ENCODE measurements at regions not wholly inside any gene's neighbourhood (a gene's known extent, or its start where the extent isn't known, plus 50 kb on each side); places are given as distances from the start of the nearest gene placed in this dataset.
"Not testable (repeated sequence)": the region's sequence is repeated elsewhere in the genome, so short reads cannot be mapped to it uniquely, and the experiment has no call there.

DNA sequence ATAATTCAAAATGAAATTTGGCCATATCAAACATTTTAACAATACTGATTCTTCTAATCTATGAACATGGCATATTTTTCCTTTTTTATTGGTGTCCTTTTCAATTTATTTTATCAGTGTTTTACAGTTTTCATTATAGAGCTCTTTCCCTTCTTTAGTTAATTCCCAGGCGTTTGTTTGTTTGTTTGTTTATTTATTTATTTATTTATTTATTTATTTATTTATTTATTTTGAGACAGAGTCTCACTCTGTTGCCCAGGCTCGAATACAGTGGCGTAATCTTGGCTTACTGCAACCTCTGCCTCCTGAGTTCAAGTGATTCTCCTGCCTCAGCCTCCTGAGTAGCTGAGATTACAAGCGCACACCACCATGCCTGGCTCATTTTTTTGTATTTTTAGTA is 1049.4 kb upstream of the CDH6 start:
- not testable (repeated sequence) for H3K4me3 Mint-ChIP-seq; H3K27ac Mint-ChIP-seq; H3K27me3 Mint-ChIP-seq; H3K36me3 Mint-ChIP-seq; H3K4me1 Mint-ChIP-seq; DNase-seq; ATAC-seq (replicated peaks)
- H3K9me3 Mint-ChIP-seq: peaks cover 4 to 14% of the 10 kb centered on the region in 2 donors

DNA sequence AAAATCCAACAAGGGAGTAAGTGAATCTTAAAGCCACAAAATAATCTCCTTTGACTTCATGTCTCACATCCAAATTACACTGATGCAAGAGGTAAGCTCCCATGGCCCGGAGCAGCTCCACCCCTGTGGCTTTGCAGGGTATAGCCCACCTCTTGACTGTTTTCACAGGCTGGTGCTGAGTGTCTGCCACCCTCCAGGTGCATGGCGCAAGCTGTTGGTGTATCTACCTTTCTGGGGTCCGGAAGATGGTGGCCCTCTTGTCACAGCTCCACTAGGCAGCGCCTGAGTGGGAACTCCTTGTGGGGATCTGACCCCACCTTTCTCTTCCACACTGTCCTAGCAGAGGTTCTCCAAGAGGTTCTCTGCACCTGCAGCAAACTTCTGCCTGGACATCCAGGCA is 1051.1 kb upstream of the CDH6 start:
- no peak overlapping the region for H3K4me3 Mint-ChIP-seq
- H3K27me3 Mint-ChIP-seq: no peaks in the 10 kb centered on the region
- no peaks in the 10 kb centered on the region for H3K4me1 Mint-ChIP-seq
- no peaks in the 10 kb centered on the region for H3K36me3 Mint-ChIP-seq
- peaks cover 4 to 14% of the 10 kb centered on the region in 2 donors for H3K9me3 Mint-ChIP-seq
- no peak for DNase-seq
- H3K27ac Mint-ChIP-seq: no peak overlapping the region
- no peak for ATAC-seq (replicated peaks)

DNA sequence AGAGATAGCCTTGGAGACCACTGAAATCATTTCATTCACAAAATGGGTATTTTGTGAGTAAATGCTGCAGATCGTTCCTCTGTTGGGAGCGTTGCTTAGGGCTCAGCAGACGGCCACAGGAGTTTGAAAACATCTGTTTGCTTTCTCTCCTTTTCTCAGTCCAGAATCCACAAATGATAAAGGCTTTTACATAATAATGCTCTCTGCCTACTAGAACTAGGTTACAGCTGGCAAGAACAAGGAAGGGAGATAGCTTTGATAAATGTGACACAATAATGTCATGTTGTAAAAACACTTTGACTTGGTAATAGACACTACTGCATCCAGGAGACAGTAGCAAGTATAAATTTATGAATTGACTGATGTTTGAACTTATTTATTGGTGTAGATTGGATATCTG is 1072.4 kb upstream of the CDH6 start:
- H3K4me1 Mint-ChIP-seq: no peaks in the 10 kb centered on the region
- no peak overlapping the region for H3K4me3 Mint-ChIP-seq
- H3K9me3 Mint-ChIP-seq: peaks cover 10 to 11% of the 10 kb centered on the region in 2 donors
- no peak overlapping the region for H3K27ac Mint-ChIP-seq
- ATAC-seq (replicated peaks) (no peak), DNase-seq (no peak)
- no peaks in the 10 kb centered on the region for H3K27me3 Mint-ChIP-seq
- H3K36me3 Mint-ChIP-seq: no peaks in the 10 kb centered on the region

DNA sequence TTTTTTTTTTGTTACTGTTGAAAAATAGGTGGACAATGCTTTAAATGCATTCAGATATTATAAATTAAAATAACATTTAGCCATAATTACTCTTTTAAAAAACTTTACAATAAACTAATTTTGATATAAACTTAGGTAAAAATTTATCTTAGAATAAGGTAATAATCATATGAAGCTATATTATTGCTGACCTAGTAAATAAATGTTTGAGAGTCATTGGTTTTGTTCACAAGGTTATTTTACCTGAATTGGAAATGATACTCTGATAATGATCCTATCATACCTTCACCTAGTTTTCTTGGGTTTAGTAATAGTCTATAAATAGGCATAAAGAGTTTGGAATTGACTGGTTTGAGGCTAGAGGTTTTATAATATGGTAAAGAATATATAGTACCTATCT is 1076.4 kb upstream of the CDH6 start:
- no peaks in the 10 kb centered on the region for H3K36me3 Mint-ChIP-seq
- H3K27me3 Mint-ChIP-seq: no peaks in the 10 kb centered on the region
- ATAC-seq (replicated peaks) (no peak), DNase-seq (no peak)
- H3K4me3 Mint-ChIP-seq: no peak overlapping the region
- H3K4me1 Mint-ChIP-seq: no peaks in the 10 kb centered on the region
- peaks cover 4 to 8% of the 10 kb centered on the region in 2 donors for H3K9me3 Mint-ChIP-seq
- no peak overlapping the region for H3K27ac Mint-ChIP-seq

DNA sequence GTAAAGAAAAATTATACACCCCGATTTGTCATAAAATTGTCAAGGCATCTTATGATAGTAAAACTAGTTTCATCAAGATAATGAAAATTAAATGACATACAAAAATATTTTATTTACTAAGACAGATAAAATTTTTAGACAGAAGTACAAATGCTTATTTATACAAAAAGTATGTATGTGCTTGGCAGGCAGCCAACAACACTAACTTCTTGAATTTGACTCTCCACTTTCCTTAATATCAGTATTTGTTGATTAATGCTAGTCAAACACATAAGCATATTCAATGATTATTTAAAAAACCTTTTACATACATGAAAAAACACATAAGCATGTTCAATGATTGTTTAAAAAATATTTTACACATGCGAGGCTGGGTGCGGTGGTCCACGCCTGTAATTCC is 1079.9 kb upstream of the CDH6 start:
- Mint-ChIP-seq H3K9me3 (peaks cover 0 to 7% of the 10 kb centered on the region in 2 donors), H3K27me3 (no peaks in the 10 kb centered on the region), H3K27ac (no peak overlapping the region), H3K4me1 (no peaks in the 10 kb centered on the region), H3K36me3 (no peaks in the 10 kb centered on the region), H3K4me3 (no peak overlapping the region)
- ATAC-seq (replicated peaks) (no peak), DNase-seq (no peak)

DNA sequence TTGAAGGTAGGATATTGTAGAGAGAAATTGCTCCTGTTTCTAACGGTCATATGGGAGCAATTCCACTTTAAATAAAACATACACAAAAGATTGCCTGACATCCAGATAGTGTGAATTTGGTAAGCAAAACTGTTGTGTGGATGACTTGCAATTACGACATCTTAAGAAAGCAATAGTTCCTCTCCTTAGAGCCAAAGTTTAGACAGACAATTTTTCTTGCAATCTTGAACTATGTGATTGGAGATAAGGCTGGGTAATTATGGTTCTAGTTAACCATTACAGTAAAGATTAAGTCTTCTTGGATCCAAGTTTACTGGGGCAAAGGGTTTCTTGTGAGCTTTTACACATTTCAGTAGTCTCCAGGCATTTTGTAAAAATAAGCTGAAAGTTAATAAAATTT is 1080.6 kb upstream of the CDH6 start:
- Mint-ChIP-seq H3K27ac (no peak overlapping the region), H3K4me3 (no peak overlapping the region), H3K4me1 (no peaks in the 10 kb centered on the region), H3K36me3 (no peaks in the 10 kb centered on the region), H3K27me3 (no peaks in the 10 kb centered on the region), H3K9me3 (peaks cover 0 to 7% of the 10 kb centered on the region in 2 donors)
- ATAC-seq (replicated peaks) (no peak), DNase-seq (no peak)

DNA sequence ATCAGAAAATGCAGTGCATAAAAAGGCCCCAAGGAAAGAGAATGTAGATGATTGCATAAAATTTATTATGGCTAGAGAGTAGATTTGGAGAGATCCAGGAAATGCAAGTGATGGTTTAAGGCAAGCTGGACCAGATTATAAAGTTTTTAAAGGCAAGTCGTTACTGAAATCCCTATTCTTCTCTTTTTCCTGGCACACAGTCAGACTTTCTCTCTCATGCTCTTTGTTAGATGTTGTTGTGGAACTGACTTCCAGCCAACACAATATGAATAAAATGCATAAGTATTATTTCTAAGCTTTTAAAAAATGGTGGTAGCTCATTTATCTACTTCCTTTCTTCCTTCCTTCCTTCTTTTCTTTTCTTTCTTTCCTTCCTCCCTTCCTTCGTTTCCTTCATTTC is 1085.4 kb upstream of the CDH6 start:
- ATAC-seq (replicated peaks) (no peak), DNase-seq (no peak)
- Mint-ChIP-seq H3K9me3 (peaks cover 0 to 8% of the 10 kb centered on the region in 2 donors), H3K4me1 (no peaks in the 10 kb centered on the region), H3K4me3 (no peak overlapping the region), H3K27me3 (no peaks in the 10 kb centered on the region), H3K36me3 (no peaks in the 10 kb centered on the region), H3K27ac (no peak overlapping the region)

DNA sequence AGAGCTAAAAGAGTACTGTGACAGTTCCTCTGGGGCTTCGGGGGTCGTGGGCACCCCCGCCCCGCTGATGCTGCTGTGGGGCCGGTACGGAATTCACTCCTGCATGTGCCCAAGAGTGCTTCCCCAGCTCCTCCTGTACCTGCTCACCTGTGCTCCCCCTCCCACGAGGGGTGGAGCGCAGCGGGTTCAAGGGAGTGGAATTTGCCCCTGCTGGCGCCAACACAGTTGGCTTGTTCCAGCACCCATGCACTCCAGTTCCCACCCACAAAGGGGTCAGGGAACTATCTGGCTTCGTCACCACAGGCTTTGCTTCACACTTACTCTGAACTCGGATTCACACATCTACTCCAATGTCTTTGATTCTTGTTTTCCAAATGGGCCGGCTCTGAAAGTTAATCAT is 1086.9 kb upstream of the CDH6 start:
- H3K9me3 Mint-ChIP-seq: peaks cover 0 to 3% of the 10 kb centered on the region in 2 donors
- DNase-seq: no peak
- H3K36me3 Mint-ChIP-seq: no peaks in the 10 kb centered on the region
- H3K4me1 Mint-ChIP-seq: no peaks in the 10 kb centered on the region
- no peak for ATAC-seq (replicated peaks)
- no peaks in the 10 kb centered on the region for H3K27me3 Mint-ChIP-seq
- no peak overlapping the region for H3K4me3 Mint-ChIP-seq
- no peak overlapping the region for H3K27ac Mint-ChIP-seq

DNA sequence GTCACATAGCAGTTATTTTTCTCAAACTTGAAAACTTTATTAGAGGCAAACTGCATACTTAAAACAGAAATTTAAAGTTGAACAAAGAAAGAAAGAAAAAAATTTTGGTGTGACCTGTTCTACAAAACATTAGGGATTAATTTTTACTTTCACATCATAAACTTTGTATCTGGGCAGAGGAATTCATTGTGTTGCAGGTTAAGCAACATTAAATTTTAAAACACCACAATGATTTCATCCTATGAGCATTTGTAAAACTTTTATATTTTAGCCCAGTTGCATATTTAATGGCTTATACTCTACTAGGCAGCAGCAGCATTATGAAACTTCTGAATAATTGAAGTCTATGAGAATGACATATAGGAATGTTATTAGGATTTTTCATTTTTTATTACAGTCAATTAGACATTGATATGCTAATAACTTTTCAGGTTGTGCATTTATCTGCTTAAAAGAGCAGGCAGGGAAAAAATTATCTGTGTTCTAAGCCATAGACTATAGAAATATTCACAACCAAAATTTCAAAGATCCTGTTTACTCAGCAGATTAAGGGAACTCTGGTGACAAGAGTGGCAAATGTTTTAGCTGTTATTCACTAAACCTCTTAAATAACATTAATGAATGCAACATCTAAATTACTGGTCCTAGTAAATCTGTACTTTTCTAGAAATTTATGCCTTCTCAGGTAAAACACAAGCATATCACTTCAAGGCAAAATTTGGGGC is 1088.5 kb upstream of the CDH6 start:
- ATAC-seq (replicated peaks) (no peak), DNase-seq (no peak)
- Mint-ChIP-seq H3K27me3 (no peaks in the 10 kb centered on the region), H3K4me3 (no peak overlapping the region), H3K4me1 (no peaks in the 10 kb centered on the region), H3K36me3 (no peaks in the 10 kb centered on the region), H3K27ac (no peak overlapping the region), H3K9me3 (peaks cover 3 to 5% of the 10 kb centered on the region in 2 donors)

DNA sequence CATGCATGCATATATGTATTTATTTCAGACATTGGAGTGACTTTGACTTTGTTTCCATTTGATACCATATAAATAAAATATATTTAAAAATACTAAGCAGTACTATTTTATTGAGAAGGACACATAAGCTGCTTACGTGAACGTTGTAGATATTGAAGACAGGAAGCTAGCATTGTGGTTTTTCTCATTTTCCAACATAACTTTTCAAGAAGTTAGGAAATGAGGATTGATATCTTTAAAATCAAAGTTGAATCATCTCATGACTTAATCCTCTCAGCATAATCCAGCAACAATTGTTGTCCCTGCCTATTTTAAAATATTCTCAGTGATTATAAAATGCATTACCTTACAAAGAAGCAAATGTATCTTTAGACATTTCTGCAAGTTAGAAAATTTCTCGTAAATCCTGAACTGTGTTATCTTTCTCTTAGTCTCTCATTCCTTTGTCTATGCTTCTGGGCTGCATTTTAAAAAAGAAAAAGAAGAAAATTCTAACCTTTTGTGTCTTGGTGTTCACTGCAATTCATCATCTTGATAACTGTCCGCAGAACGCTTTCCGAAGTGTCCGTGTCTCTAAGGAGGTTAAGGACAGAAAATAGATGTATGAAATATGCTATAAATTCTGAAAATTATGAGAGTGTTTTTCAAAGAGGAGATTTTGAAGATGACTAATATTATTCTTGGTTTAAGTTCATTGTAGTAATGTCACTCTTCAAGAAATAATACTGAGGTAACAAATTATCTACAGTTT is 1089.9 kb upstream of the CDH6 start:
- Mint-ChIP-seq H3K27me3 (no peaks in the 10 kb centered on the region), H3K9me3 (peaks cover 3% of the 10 kb centered on the region in 2 donors), H3K36me3 (no peaks in the 10 kb centered on the region), H3K4me1 (no peaks in the 10 kb centered on the region), H3K27ac (no peak overlapping the region), H3K4me3 (no peak overlapping the region)
- DNase-seq (no peak), ATAC-seq (replicated peaks) (no peak)

DNA sequence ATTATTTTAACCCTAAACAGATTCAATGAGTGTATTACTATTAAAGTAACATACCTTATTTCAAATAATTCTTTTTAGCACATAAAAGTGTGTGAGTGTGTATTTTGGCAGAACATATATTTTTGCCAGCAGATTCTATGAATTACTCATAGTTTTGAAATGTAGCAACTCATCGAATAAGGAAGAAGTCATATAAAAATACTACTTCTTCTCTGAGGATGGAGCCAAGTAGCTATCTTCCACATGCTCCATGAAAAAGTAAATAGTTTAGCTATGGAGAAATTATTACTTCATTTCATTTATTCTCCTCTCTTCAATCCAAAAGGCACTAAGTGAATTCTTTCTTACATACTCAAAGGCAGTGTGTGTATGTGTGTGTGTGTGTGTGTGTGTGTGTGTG is 1090.4 kb upstream of the CDH6 start:
- ATAC-seq (replicated peaks): no peak
- no peaks in the 10 kb centered on the region for H3K36me3 Mint-ChIP-seq
- H3K9me3 Mint-ChIP-seq: peaks cover 3% of the 10 kb centered on the region in 2 donors
- no peaks in the 10 kb centered on the region for H3K27me3 Mint-ChIP-seq
- no peak overlapping the region for H3K4me3 Mint-ChIP-seq
- H3K4me1 Mint-ChIP-seq: no peaks in the 10 kb centered on the region
- no peak overlapping the region for H3K27ac Mint-ChIP-seq
- DNase-seq: no peak

DNA sequence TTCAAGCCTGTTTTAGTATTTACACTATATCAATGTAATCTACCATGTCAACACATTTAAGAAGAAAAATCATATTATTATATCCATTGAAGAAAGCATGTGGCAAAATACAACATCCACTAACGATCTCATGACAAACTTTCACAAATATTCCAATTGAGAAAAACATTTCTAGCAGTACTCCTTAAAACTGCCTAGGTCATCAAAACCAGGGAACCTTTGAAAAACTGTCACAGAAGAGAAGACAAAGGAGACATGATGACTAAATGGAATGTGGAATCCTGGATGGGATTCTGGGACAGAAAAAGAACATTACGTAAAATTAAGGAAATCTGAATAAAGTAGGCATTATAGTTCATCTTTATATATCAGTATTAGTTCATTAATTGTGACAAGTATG is 1091.3 kb upstream of the CDH6 start:
- Mint-ChIP-seq H3K9me3 (peaks cover 3% of the 10 kb centered on the region in 2 donors), H3K4me1 (no peaks in the 10 kb centered on the region), H3K27ac (no peak overlapping the region), H3K4me3 (no peak overlapping the region), H3K27me3 (no peaks in the 10 kb centered on the region), H3K36me3 (no peaks in the 10 kb centered on the region)
- no peak for DNase-seq
- ATAC-seq (replicated peaks): no peak

DNA sequence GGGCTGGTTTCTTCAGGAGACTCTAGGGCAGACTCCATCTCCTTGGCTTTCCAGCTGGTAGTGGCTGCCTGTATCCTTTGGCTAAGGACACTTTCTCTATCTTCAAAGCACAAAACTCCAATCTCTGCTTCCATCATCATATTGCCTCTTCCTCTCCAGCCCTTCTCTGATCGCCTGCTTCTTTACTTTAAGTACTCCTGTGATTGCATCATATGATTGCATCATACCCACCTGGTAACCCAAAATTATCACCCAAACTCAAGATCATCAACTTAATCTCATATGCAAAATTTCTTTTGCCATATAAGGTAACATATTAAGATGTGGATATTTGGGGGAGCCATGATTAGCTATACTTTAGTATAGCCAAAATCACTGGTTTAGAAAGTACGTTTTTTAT is 1092.6 kb upstream of the CDH6 start:
- no peak for ATAC-seq (replicated peaks)
- Mint-ChIP-seq H3K36me3 (no peaks in the 10 kb centered on the region), H3K4me1 (no peaks in the 10 kb centered on the region), H3K27me3 (no peaks in the 10 kb centered on the region), H3K27ac (no peak overlapping the region), H3K4me3 (no peak overlapping the region), H3K9me3 (peaks cover 3% of the 10 kb centered on the region in 2 donors)
- no peak for DNase-seq

DNA sequence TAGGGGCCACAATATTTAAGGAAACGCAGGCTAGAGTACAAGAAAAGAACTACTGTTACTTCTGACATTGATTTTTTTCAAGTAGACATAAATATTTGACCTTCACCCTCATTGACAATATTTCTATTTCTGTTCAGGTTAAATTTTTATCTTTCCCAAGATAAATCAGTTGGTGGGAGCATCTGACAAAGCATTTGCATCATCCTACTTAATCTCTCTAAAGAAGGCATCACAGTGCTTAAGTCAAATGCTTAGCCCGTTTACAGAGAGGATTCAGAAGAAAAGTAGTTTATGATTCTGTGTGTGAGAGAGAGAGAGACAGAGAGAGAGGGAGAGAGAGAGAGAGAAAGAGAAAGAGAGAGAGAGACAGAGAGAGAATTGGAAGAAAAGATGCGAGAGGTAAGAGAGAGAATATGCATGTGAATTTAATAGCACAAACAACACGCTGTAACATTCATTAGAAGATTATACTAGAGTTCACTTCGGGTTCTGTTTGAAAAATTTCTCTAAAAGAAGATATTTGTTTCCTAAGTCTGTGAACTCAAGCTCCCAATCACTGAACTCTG is 1093.3 kb upstream of the CDH6 start:
- H3K27me3 Mint-ChIP-seq: no peaks in the 10 kb centered on the region
- DNase-seq (no peak), ATAC-seq (replicated peaks) (no peak)
- H3K27ac Mint-ChIP-seq: no peak overlapping the region
- H3K4me3 Mint-ChIP-seq: no peak overlapping the region
- no peaks in the 10 kb centered on the region for H3K36me3 Mint-ChIP-seq
- peaks cover 2 to 3% of the 10 kb centered on the region in 2 donors for H3K9me3 Mint-ChIP-seq
- no peaks in the 10 kb centered on the region for H3K4me1 Mint-ChIP-seq

DNA sequence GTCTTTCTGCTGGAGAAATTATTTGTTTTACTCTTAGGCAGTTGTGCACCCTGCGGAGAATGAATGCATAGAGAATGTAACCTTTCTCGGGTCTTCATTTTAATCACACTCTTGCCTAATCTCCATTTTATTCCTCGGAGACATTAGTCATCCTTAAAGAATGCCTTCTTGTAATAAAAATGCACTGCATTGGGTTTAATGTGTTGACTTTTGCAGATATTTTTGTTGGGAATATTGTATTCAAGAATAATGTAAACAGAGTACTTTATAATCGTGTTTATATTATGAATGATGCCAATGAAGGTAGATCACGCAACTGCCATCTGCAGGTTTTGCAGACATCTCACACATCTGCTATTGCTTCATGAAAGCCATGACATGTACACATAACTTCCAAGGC is 1093.9 kb upstream of the CDH6 start:
- ATAC-seq (replicated peaks) (no peak), DNase-seq (no peak)
- H3K4me1 Mint-ChIP-seq: no peaks in the 10 kb centered on the region
- no peaks in the 10 kb centered on the region for H3K27me3 Mint-ChIP-seq
- H3K27ac Mint-ChIP-seq: no peak overlapping the region
- H3K36me3 Mint-ChIP-seq: no peaks in the 10 kb centered on the region
- peaks cover 2 to 3% of the 10 kb centered on the region in 2 donors for H3K9me3 Mint-ChIP-seq
- no peak overlapping the region for H3K4me3 Mint-ChIP-seq
